OCI-LY3 (cell line): ENCODE measurements at regions not wholly inside any gene's neighbourhood (a gene's known extent, or its start where the extent isn't known, plus 50 kb on each side); places are given as distances from the start of the nearest gene placed in this dataset.

Source experiments
- H2AFZ ChIP-seq: fragments of 200-600, 300-600 bp; shearing (Covaris generic); 2 replicates; pipeline ENCODE4 v1.6.0; 2014; ENCODE audit warnings: antibody characterized with exemption, low read depth, low read length
- H3K27ac ChIP-seq: fragments of 200-600, 300-600 bp; sonication (generic); 2 replicates; pipeline ENCODE4 v1.5.1; 2014; ENCODE audit warnings: mild to moderate bottlenecking, low read length, moderate library complexity, mixed read lengths
- H3K27me3 ChIP-seq: fragments of 200-600, 300-600 bp; sonication (generic); 2 replicates; pipeline ENCODE4 v1.6.1; 2014; ENCODE audit warnings: low read depth, low read length, mixed read lengths
- H3K36me3 ChIP-seq: fragments of 200-600, 300-600 bp; sonication (generic); replicated peaks from 2 replicates; pipeline ENCODE3; 2014; ENCODE audit warnings: low read depth, low read length, mixed read lengths
- H3K4me1 ChIP-seq: fragments of 300-600, 200-600 bp; sonication (generic); 2 replicates; pipeline ENCODE4 v1.6.1; 2014; ENCODE audit warnings: low read length, mixed read lengths
- H3K4me2 ChIP-seq: fragments of 200-600, 300-600 bp; sonication (generic); 2 replicates; pipeline ENCODE4 v1.6.1; 2014; ENCODE audit warnings: low read length, mixed read lengths
- H3K4me3 ChIP-seq: fragments of 300-600, 200-600 bp; sonication (generic); 2 replicates; pipeline ENCODE4 v1.5.1; 2014; ENCODE audit warnings: antibody characterized with exemption, mild to moderate bottlenecking, low read length, moderate library complexity
- H3K79me2 ChIP-seq: fragments of 300-600, 200-600 bp; shearing (Covaris generic); 2 replicates; pipeline ENCODE4 v1.6.1; 2014; ENCODE audit warnings: mild to moderate bottlenecking, low read length, mixed read lengths
- H3K9ac ChIP-seq: fragments of 300-600, 200-600 bp; shearing (Covaris generic); 2 replicates; pipeline ENCODE4 v1.6.0; 2014; ENCODE audit warnings: mild to moderate bottlenecking, low read length, moderate library complexity
- H3K9me3 ChIP-seq: fragments of 200-600, 300-600 bp; shearing (Covaris generic); 2 replicates; pipeline ENCODE4 v1.6.1; 2014; ENCODE audit warnings: low read length, mixed read lengths; ENCODE audit not compliant: insufficient read depth
- H4K20me1 ChIP-seq: fragments of 200-600, 300-600 bp; sonication (generic); 2 replicates; pipeline ENCODE4 v1.6.1; 2016; ENCODE audit warnings: low read length, mixed read lengths; ENCODE audit not compliant: insufficient read depth
- EZH2phosphoT487 ChIP-seq: fragments of 200-600 bp; shearing (Covaris generic); IDR thresholded peaks from 2 replicates; pipeline ENCODE4 v1.6.1; 2018; ENCODE audit warnings: antibody characterized with exemption, mixed run types, low read depth
- TF ChIP-seq, protein P1 (sequence below): fragments of 200-600, 300-600 bp; sonication (generic); IDR thresholded peaks from 2 replicates; pipeline ENCODE4 v1.5.1; 2014; ENCODE audit warnings: antibody characterized with exemption, low read length, low read depth

DNA sequence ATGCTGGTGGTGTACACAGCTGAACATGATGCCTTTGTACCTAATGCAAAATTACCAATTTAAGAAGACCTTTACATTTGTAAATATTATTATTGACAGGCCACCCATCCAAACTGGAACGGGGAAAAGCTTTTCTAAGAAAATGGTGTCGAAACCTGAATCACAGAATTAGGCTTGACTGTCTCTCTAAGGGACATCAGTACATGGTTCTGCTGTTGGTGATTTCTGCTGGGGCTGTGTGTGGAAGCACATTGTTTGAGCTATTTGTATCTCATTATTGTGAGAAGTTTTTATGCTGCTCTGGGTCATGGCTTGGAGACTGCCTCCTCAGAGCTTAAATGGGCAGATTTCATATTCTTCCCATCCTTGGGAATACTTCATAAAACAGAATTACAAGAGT is 420.9 kb upstream of the POU3F3 start:
- H3K36me3 ChIP-seq = no peaks in the 10 kb centered on the region
- TF ChIP-seq EZH2phosphoT487 = no peak
- TF ChIP-seq, protein P1, sequence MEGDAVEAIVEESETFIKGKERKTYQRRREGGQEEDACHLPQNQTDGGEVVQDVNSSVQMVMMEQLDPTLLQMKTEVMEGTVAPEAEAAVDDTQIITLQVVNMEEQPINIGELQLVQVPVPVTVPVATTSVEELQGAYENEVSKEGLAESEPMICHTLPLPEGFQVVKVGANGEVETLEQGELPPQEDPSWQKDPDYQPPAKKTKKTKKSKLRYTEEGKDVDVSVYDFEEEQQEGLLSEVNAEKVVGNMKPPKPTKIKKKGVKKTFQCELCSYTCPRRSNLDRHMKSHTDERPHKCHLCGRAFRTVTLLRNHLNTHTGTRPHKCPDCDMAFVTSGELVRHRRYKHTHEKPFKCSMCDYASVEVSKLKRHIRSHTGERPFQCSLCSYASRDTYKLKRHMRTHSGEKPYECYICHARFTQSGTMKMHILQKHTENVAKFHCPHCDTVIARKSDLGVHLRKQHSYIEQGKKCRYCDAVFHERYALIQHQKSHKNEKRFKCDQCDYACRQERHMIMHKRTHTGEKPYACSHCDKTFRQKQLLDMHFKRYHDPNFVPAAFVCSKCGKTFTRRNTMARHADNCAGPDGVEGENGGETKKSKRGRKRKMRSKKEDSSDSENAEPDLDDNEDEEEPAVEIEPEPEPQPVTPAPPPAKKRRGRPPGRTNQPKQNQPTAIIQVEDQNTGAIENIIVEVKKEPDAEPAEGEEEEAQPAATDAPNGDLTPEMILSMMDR = no peak
- no peak overlapping the region for H3K4me3 ChIP-seq
- H3K9ac ChIP-seq = no peak overlapping the region
- H3K79me2 ChIP-seq = no peaks in the 10 kb centered on the region
- no peak overlapping the region for H2AFZ ChIP-seq
- no peaks in the 10 kb centered on the region for H4K20me1 ChIP-seq
- no peak overlapping the region for H3K27ac ChIP-seq
- H3K27me3 ChIP-seq = peaks cover 25% of the 10 kb centered on the region
- H3K4me1 ChIP-seq = peaks cover 36% of the 10 kb centered on the region
- no peaks in the 10 kb centered on the region for H3K9me3 ChIP-seq
- H3K4me2 ChIP-seq = peak overlapping the region; percentile 32; the same call in 1 of the 2 replicates

DNA sequence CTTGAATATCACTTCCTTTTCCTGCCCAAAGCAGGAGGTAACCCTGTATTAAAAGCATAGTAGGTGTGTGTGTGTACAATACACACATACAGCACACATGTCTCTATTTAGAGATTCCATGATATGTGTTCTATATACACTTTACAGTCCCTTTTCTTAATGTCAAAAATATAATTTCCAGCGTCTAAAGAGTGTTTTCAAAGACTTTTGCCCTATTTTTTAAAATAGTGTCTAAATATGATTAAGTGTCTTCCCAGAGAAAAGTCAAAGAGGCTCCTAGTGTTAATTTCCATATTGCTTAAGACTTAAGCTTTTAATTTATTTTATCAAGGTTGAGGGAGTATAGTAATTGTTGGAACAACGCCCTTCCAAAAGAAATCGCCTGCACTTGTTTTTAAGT is 420.3 kb upstream of the POU3F3 start:
- Histone ChIP-seq H3K79me2 (no peaks in the 10 kb centered on the region), H3K4me3 (no peak overlapping the region), H3K4me2 (no peak overlapping the region), H2AFZ (no peak overlapping the region), H3K9me3 (no peaks in the 10 kb centered on the region), H4K20me1 (no peaks in the 10 kb centered on the region), H3K27ac (no peak overlapping the region), H3K36me3 (no peaks in the 10 kb centered on the region), H3K9ac (no peak overlapping the region), H3K27me3 (peaks cover 25% of the 10 kb centered on the region), H3K4me1 (peaks cover 38% of the 10 kb centered on the region)
- TF ChIP-seq, protein P1 = no peak
- no peak for TF ChIP-seq EZH2phosphoT487

DNA sequence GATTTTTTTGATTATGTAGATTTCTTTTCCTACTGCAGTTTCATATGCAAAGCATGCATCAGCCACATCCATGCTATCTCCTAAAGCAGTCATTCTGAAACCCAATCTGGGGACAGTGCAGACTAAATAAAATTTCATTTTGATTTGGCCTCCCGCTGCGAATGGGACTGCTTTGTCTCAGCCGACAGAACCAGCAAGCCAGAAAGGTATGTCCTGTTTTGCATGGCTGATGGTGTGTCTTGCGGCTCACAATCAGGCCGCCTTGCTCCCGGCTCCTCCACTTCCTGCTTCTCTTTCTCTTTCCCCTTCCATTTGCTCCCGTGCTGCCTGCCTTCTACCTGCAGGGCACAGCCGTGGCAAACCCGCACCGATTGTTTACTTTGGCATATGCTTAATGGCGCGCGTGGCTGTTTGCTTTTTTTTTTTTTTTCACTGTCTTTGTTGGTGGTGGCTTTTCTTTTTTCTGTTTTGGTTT is 419.6 kb upstream of the POU3F3 start:
- Histone ChIP-seq H2AFZ (no peak overlapping the region), H3K36me3 (no peaks in the 10 kb centered on the region), H3K27me3 (peaks cover 25% of the 10 kb centered on the region), H4K20me1 (no peaks in the 10 kb centered on the region), H3K9me3 (no peaks in the 10 kb centered on the region), H3K4me2 (peak overlapping the region; percentile 70), H3K4me1 (peaks cover 38% of the 10 kb centered on the region), H3K9ac (no peak overlapping the region), H3K27ac (no peak overlapping the region), H3K79me2 (no peaks in the 10 kb centered on the region), H3K4me3 (peak overlapping the region; percentile 64)
- TF ChIP-seq, protein P1 = no peak
- no peak for TF ChIP-seq EZH2phosphoT487

DNA sequence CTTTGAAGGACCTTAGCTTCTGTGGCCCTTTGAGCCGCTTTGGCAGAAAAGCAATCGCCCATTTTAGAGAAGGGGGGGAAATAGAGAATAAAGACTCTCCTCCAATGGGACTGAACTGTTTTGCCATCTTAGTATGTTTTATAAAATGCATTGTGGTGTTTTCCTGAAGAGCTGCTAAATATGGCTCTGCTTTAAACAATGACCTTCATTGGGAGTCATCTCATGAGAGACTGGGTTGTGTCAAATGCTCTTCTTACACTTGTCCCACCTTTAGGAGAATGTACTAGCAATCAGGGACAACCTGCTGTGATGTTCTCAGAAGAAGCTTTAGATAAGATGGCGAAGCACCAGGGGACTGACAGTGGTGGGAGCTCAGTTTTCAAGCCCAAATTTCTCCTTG is 418.9 kb upstream of the POU3F3 start:
- H3K9ac ChIP-seq = no peak overlapping the region
- no peak overlapping the region for H3K27ac ChIP-seq
- peaks cover 38% of the 10 kb centered on the region for H3K4me1 ChIP-seq
- H3K9me3 ChIP-seq = no peaks in the 10 kb centered on the region
- TF ChIP-seq, protein P1 = no peak
- TF ChIP-seq EZH2phosphoT487 = no peak
- peak overlapping the region; percentile 64 for H3K4me3 ChIP-seq
- no peaks in the 10 kb centered on the region for H4K20me1 ChIP-seq
- no peaks in the 10 kb centered on the region for H3K36me3 ChIP-seq
- H3K79me2 ChIP-seq = no peaks in the 10 kb centered on the region
- peaks cover 25% of the 10 kb centered on the region for H3K27me3 ChIP-seq
- no peak overlapping the region for H2AFZ ChIP-seq
- H3K4me2 ChIP-seq = peak overlapping the region; percentile 70
